Fibroblast of the aortic adventitia (primary cell): ENCODE measurements at regions not wholly inside any gene's neighbourhood (a gene's known extent, or its start where the extent isn't known, plus 50 kb on each side); places are given as distances from the start of the nearest gene placed in this dataset.

Experiments used
- DNase-seq: peaks from one replicate; pipeline ENCODE4 v3.0.0-alpha.2; 2010; ENCODE audit warnings: low read depth
- H3K4me3 ChIP-seq: 2 replicates; pipeline ENCODE4 v1.5.1; 2011; ENCODE audit warnings: low read depth, mild to moderate bottlenecking, control low read depth, low read length, moderate library complexity
- CTCF ChIP-seq: IDR thresholded peaks from 2 replicates; pipeline ENCODE4 v1.5.1; 2011; ENCODE audit warnings: mild to moderate bottlenecking, low read length, control low read depth, inconsistent platforms; ENCODE audit not compliant: insufficient read depth

GRCh38 chr9:38133595-38133994, 64.6 kb upstream of the SHB start:
- no peak for TF ChIP-seq CTCF
- H3K4me3 ChIP-seq, result no peak overlapping the region
- no peak for DNase-seq

- DNase-seq, result no peak
- TF ChIP-seq CTCF, result no peak
- H3K4me3 ChIP-seq, result no peak overlapping the region
These were observed 63.9 kb upstream of the SHB start for GRCh38 chr9:38132956-38133355.

GRCh38 chr9:38131729-38132128, 62.7 kb upstream of the SHB start:
- DNase-seq, result no peak
- no peak overlapping the region for H3K4me3 ChIP-seq
- TF ChIP-seq CTCF, result no peak

GRCh38 chr9:38130724-38131123, 61.7 kb upstream of the SHB start:
- no peak for TF ChIP-seq CTCF
- H3K4me3 ChIP-seq, result no peak overlapping the region
- DNase-seq, result no peak

- DNase-seq, result no peak
- TF ChIP-seq CTCF, result no peak
- H3K4me3 ChIP-seq, result no peak overlapping the region
These were observed 60.3 kb upstream of the SHB start for GRCh38 chr9:38129366-38129765.

- no peak for TF ChIP-seq CTCF
These were observed 59.8 kb upstream of the SHB start for GRCh38 chr9:38128752-38129270.

GRCh38 chr9:38127271-38127839, 58.3 kb upstream of the SHB start:
- H3K4me3 ChIP-seq, result no peak overlapping the region
- no peak for TF ChIP-seq CTCF
- DNase-seq, result no peak

More at GRCh38 chr9:38128752-38129270, 59.8 kb upstream of the SHB start:
- H3K4me3 ChIP-seq, result no peak overlapping the region
- DNase-seq, result no peak
